Fibroblast of skin of scalp (primary cell): ENCODE measurements at regions not wholly inside any gene's neighbourhood (a gene's known extent, or its start where the extent isn't known, plus 50 kb on each side); places are given as distances from the start of the nearest gene placed in this dataset.

ENCODE experiments used
- DNase-seq: peaks from one replicate; pipeline ENCODE4 v3.0.0-alpha.2; 2013

DNA sequence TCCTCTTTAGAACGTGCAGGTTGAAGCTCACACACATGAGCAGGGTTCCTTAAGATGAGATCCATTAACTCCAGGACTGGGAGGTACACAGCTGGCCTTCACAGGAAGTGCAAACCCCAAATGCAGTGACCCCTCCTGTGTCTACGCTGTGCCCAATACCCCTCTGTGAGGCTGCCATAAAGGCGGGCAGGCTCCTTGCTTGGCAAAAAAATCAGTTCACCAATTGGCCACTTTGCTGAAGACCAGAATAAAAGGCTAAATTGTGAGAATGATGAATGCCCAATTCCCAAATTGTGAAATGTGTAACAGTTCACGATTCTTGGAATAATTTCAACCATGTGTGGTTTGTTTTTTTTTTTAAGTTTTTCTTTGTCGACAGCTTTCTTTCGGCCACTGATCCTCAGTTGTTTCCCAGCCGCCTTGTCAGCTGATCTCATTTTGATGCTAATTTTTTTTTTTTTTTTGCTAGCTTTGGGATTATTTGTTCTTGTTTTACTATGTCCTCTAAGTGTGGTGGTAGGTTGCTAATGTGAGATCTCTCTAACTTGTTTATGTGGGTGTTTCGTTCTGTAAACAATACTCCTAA, 101.9 kb upstream of the PRSS58 start:
- DNase-seq = peak; percentile 22

DNA sequence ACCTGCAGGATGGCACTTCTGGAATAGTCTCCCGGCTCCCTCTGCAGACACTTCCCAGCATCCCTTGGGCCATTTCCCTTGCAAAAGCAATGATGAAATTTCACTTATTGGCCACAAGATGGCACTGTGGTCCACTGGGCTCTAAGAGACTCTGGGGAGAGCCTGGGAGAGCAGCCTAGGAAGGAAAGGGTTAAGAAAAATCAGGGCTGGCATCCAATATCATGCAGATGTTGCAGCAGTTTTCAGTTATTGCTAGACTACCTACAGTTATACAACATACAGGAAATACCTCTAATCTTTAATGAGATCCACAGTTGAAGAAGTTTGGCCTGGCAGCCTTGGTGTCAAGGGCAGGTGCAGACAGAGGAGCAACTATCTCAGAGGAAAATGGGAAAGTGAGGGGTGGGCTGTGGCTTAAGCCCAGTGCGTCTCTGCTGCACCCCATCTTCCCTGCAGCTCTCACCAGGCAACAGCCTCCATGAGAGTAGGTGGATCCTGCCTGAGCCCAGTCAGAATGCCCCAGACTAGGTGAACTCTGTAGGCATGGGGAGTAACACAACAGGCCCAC, 100.2 kb upstream of the PRSS58 start:
- DNase-seq = peak; percentile 78

DNA sequence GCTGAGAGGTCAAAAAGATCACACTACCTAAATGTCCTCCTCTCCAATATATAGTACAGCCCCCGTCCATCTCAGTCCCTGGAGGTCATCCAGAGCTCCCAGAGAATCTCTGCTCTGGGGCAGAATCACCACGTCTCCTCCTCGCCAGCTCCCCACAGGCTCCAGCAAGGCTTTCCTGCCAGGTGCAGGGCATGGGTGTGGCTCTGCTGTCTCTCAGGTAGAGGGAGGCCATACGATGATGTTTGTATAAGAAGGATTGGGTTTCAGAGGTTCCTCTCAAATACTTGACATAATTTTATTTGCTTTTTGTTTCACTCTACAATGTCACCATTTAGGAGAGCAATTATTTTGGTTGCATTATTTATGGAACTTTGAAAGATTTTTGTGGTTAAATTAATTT, 98.3 kb upstream of the PRSS58 start:
- no peak for DNase-seq

DNA sequence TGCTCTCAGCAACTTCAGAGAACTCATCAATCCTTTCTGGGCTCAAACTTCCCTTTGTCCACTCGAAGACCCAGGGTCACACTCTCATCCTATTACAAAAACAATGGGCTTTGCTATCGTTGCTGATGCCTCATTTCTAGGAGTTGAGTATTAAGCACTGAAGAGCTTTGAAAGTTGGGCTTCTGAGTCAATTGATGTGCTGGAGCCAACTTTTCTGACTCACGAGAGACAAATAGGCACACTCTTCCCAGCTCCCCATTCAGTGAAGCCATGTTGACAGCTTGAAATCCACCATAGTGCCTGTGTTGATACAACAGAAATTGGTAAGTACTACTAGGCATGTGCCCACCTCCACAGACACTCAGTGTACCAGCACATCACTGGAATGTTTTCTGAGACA, 97.5 kb upstream of the PRSS58 start:
- DNase-seq = peak; percentile 14

DNA sequence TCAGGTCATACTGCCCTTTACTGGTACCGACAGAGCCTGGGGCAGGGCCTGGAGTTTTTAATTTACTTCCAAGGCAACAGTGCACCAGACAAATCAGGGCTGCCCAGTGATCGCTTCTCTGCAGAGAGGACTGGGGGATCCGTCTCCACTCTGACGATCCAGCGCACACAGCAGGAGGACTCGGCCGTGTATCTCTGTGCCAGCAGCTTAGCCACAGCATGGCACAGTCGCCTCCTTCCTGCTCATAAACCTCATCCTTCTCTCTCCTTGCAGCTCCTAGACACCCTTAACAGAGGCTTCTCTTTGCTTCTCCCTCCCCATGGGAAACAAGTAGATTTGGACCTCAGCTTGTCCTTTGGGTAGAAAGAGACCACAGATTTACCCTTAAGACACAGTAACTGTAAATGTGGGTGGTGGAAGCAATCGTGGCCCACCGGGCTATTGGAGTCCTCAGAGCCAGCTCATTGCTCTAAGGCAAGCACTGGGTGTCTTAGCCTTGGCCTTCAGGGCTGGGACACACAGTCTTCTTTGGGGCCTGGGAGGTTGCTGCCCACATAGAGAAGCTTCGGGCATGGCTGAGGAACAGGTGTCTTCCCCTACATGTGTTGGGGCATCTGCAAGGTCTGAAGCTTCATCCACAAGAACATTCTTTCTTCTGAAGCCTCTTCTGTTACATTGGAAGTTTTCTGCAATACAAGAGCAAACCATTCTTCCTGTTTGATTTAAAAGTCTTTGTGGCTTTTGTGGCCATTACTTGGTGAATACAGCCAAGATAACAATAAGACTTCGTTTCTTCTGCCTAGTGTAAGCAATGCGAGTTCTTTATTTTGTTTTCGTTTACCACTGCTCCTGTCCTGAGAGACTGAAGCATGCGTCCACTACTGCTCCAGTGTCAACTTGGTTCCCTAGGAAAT, 95.5 kb upstream of the PRSS58 start:
- DNase-seq = no peak

DNA sequence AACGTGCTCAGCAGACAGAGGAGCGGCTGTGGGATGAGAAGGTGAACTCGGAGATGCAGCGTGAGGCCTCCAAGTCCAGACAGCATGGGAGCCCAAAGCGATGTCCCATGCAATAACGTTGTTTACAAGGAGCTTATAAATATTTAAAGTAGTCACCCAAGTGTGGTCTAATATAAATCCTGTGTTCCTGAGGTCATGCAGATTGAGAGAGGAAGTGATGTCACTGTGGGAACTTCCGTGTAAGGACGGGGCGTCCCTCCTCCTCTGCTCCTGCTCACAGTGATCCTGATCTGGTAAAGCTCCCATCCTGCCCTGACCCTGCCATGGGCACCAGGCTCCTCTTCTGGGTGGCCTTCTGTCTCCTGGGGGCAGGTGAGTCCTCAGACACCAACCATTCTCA, 94.7 kb upstream of the PRSS58 start:
- DNase-seq = no peak

DNA sequence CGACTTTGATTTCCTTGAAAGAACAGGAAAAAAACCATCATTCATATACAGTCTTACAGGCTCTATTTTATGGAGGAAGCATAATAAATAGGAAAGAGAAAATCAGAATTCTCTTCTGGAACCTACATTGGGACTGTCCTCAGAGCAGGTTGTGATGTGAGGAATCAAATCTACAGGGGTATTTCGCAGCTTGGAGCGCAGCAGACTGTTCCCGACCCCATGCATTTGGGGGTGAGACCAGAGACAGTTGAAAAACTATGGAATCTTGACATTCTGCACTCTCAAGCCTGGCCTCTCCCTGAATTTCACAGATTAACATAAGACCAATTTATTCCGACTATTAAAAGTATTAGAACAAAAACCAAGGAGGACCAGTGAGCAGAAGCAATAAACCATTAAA, 93.3 kb upstream of the PRSS58 start:
- DNase-seq = no peak

DNA sequence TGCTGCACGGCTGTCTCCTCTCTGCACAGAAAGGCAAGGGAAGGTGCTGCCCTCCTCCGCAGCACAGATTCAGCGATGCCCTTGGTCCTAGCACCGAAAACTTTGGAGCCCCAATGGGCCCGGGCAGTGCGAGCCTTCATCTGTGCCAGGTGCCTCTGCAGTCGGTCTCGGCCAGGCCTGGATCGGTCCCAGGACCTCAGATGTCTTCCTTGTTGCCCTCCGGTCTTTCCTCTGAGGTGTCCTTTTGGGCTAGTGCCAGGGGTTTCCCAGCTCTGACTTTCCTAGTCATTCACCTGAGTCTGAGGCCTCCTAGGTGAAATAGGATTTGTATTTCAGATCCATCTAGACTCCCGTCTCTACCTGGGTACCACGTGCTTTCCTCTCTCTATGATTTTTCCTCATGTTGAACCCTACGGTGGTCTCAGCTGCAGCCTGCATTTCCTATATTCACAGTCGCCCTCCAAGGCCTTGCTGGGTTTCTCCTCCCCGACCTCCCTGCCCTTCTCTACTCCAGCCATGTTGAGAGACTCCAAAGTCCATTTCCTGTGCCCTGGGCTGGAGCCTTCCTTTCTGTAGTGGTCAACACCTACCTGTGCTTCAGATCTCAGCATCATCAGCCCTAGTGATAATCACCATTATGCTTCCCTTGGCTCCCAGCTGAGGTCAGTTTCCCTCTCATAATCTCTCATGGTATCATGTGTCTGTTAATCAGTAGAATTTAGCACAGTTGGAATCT, 92.0 kb upstream of the PRSS58 start:
- DNase-seq = no peak

DNA sequence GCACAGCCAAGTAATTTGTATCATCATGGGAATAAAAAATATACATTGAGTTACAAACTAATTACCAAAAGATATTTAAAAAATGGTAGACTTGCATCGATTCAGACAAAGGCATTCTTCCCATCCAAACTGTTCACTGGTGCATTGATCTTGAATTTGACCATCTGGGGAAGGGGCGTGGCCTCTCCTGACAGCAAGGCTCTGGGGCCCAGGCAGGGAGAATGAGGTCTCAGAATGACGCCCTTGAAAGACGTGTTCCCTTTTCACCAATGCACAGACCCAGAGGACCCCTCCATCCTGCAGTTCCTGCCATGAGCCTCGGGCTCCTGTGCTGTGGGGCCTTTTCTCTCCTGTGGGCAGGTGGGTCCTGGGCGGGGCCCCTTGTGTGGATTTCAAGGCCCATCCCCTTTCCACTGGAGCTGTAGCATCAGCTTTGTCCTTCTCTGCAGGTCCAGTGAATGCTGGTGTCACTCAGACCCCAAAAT, 91.1 kb upstream of the PRSS58 start:
- DNase-seq = no peak

DNA sequence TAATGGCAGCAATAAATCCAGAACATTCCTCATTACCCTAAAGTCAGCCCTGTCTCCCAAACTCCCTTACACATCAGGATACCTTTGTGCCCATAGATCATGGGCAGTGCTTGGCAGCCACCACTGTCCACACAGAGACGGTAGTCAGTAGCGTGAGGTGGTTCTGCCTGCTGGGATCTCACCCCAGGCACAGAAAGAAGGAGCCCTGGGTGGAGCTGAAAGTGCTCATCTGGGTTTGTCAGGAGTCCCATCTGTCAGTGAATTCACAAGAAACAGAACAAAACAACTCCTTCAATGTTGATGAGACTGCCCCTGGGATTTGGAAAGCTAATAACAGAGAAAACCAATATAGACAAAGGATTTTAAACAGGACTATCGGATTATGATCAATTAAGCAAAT, 90.2 kb upstream of the PRSS58 start:
- no peak for DNase-seq

DNA sequence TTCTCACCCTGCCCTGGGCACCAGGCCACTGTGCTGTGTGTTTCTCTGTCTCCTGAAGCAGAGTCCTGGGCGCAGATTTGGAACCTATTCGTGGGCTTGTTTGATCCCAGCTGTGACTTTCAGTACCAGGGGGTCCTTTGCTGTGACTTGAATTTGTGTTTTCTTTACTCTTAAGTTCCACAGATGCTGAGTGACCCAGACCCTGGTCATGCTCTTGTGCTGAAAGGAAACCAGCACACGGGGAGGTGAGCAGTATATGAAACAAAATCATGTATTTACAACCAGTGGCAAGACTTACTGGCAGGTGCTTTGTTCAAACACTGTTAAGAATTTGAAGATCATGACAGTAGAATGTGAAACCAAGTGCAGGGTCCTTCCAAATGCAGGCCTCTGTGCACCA, 89.2 kb upstream of the PRSS58 start:
- no peak for DNase-seq

DNA sequence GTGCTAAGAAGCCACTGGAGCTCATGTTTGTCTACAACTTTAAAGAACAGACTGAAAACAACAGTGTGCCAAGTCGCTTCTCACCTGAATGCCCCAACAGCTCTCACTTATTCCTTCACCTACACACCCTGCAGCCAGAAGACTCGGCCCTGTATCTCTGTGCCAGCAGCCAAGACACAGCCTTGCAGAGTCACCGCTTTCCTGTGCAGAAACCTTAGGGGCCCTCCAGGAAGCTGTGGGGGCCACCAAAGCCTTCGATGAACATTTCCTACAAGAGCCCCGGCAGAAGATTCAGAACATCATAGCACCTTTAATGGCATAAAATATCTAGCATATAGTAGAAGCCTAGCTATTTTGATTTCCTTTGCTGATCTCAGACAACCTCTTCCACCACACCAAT, 88.0 kb upstream of the PRSS58 start:
- DNase-seq = no peak

DNA sequence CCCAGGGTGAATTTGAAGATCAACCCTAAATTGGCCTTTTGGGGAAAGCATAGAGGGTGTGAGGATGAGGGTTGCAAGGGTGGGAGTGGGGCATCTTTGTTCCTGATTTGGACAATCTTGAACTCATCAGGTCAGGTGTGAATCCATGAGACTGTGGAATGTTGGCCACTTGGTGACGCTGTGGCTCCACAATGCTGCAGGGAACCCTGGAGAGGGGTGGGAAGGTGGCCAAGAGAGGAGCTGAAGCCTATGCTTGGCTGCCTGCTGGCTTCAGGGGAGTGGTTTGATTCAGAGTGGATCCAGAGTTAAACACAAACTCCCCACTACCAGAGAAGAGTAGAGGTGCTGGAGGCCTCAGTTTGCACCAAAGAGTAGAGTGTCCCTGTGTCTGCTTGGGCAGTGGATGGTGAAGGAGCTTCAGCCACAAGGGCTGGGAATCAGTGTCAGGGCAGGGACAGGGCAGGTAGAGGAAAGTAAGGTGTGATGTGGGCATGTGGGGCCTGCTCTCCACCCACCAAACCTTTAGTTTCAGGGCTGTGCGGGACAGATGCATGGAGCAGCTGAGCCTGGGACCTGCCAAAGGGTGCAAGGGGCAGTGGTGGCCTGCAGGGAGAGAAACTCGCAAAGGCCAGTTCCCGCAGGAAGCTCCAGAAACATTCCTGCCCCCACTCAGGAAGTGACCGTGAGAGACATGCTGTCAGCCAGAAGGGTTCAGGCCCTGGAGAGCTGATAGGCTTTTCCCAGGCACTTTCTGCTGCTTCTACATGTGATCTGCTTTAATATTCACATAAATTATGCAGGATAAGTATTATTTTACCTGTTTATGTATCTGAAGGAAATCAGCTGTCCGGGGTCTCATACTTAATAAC, 81.0 kb upstream of the PRSS58 start:
- DNase-seq = peak; percentile 20

DNA sequence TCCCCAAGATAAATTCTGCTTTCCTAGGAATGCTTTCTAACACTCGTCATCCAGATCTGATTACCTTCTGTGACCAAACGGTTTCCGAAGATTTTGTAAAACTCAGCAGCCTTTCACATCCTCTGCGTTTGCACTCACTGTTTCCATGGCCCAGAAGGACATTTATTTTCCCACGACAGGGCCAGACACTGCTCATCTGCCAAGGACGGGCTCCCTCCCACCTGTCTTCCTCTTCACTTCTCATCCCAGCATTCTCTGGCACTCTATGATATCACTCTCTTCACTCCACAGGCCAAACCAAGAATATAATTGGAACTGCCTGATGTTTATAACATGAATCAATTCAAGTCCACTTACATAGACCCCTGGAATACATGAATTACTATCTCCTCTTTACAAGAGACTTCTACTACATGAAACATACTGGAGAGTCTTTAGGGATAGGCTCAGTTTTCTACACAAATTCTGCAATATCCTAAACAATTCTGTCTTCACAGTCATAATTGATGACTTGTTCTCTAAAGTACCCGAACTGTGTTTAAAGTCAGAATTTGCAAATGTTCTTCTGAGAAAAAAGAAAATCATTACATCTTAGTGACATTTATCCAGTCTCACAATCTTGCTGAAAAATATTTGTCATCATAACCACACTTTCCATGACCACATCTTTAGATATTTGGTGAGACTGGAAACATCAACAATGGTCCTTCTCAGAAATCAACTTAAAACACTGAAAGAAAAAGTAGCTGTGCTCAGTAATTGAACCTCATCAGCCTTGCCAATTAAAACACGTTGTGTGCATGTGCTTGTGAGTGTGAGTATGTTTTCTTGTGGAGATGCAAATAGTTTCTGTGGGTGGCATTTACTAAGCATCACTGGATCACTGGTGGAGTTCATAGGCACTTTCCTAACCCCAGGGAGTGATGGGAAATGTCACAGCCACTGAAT, 79.5 kb upstream of the PRSS58 start:
- DNase-seq = no peak

DNA sequence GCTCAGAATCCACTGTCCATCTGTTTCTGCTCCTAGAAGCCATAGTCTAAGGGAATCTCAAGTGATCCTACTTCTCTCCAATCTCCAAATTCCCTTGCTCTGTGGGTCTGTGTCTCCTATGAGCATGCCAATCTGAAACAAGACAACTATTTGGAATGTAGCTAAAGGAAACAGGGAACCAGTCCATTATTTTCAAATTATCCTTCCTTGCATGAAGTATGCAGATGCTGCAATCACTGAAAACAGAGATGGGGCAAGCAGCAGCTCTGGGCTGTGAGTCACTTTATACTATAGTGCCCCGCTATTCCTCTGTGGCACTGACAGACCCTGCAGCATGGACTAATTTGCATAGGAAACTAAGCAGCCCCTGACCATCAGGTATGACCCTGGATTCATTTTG, 76.9 kb upstream of the PRSS58 start:
- DNase-seq = no peak

DNA sequence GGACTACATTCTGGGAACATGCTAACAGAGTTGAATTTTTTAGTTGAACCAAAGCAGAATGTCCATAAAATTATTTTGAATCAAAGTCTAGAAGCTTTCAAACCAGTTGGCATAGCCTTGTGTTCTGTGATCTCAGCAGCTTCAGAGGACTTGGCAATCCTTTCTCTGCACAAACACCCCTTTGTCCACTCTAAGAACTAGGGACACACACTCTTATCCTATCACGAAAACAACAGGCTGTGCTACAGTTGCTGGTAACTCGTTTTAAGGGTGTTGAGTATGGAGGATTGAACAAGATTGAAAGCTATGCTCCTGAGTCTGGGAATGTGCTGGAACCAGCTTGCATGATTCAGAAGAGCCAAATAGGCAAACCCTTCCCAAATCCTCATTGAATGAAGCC, 76.4 kb upstream of the PRSS58 start:
- DNase-seq = no peak

DNA sequence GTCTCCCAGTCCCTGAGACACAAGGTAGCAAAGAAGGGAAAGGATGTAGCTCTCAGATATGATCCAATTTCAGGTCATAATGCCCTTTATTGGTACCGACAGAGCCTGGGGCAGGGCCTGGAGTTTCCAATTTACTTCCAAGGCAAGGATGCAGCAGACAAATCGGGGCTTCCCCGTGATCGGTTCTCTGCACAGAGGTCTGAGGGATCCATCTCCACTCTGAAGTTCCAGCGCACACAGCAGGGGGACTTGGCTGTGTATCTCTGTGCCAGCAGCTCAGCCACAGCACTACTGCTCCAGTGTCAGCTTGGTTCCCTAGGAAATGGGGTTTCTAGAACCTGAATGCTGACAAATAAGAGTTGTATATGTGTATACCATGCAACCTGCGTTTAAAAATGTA, 74.6 kb upstream of the PRSS58 start:
- no peak for DNase-seq

DNA sequence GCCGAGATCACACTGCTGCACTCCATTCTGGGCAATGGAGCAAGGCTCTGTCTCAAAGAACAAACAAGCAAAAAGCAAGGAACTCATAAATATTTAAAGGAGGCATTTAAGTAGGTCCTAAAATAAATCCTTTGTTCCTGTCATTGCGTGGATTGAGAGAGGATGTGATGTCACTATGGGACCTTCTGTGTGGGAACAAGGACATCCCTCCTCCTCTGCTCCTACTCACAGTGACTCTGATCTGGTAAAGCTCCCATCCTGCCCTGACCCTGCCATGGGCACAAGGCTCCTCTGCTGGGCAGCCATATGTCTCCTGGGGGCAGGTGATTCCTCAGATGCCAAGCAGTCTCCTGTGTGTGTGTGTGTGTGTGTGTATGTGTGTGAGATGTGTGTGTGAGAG, 74.1 kb upstream of the PRSS58 start:
- DNase-seq = no peak

DNA sequence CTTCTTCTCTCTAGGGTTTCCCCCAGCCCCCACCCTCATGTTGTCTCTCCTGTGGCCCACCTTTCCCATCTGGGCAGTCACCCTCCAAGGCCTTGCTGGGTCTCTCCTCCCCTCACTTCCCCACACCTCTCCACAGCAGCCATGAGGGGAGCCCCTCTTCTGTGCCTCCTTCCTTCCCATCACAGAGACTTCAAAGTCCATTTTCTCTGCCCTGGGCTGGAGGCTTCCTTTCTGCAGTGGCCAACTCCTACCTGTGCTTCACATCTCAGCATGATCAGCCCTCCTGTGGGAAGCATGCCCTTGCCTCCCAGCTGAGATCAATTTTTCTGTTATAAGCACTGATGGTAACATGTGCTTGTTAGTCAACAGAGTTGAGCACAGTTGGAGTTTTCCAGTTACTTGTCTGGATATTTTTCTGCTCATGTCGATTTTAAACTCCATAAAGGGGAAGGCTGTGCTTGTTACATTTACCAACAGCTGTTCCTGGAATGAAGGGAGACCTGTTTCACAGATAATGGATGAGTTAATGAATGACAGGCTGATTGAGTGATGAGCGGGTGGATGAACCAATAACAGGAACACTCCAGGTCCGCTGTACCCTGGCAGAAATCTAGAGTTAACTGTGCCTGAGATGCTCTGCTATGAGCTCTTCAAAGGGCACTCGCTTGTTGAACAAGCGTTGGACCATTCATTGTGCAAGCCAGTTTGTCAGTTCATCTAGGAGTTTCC, 71.4 kb upstream of the PRSS58 start:
- DNase-seq = no peak

DNA sequence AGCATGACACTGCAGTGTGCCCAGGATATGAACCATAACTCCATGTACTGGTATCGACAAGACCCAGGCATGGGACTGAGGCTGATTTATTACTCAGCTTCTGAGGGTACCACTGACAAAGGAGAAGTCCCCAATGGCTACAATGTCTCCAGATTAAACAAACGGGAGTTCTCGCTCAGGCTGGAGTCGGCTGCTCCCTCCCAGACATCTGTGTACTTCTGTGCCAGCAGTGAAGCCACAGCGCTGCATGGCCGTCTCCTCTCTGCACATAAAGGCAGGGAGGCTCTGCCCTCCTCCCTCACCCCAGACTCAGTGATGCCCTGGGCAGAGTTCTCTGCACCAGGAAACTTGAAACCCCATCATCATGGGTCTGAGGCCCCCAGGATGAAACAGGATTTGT, 70.7 kb upstream of the PRSS58 start:
- no peak for DNase-seq
